SJSA1 (cell line): ENCODE measurements at regions not wholly inside any gene's neighbourhood (a gene's known extent, or its start where the extent isn't known, plus 50 kb on each side); places are given as distances from the start of the nearest gene placed in this dataset.
A peak's percentile ranks its signal among the peaks of the same experiment; 100 is the strongest.

Experiments
- DNase-seq, 2 experiments: peaks; one replicate each; pipeline ENCODE4 v3.0.0-alpha.2; 2015 to 2020; ENCODE audit warnings: low spot score in 2 of 2, low read depth in 1 of 2
- H3K27ac ChIP-seq: fragments of 250-450 bp; sonication (Bioruptor Pico); 2 replicates; pipeline ENCODE4 v1.5.1; 2020; ENCODE audit warnings: mild to moderate bottlenecking, moderate library complexity
- H3K27me3 ChIP-seq: fragments of 250-450 bp; sonication (Bioruptor Pico); replicated peaks from 2 replicates; pipeline ENCODE4 v1.5.1; 2020; ENCODE audit warnings: mild to moderate bottlenecking, moderate library complexity
- H3K36me3 ChIP-seq: fragments of 250-450 bp; sonication (Bioruptor Pico); 2 replicates; pipeline ENCODE4 v1.5.1; 2020; ENCODE audit warnings: mild to moderate bottlenecking
- H3K4me1 ChIP-seq: fragments of 250-450 bp; sonication (Bioruptor Pico); replicated peaks from 2 replicates; pipeline ENCODE4 v1.6.1; 2021; ENCODE audit warnings: mild to moderate bottlenecking
- H3K4me3 ChIP-seq: fragments of 250-450 bp; sonication (Bioruptor Pico); 2 replicates; pipeline ENCODE4 v1.5.1; 2020; ENCODE audit warnings: mild to moderate bottlenecking
- H3K9me3 ChIP-seq: fragments of 250-450 bp; sonication (Bioruptor Pico); replicated peaks from 2 replicates; pipeline ENCODE4 v1.5.1; 2020; ENCODE audit warnings: mild to moderate bottlenecking

- Histone ChIP-seq H3K27ac (no peak overlapping the region), H3K9me3 (peaks cover 61% of the 10 kb centered on the region), H3K36me3 (no peaks in the 10 kb centered on the region), H3K27me3 (no peaks in the 10 kb centered on the region), H3K4me3 (no peak overlapping the region), H3K4me1 (no peaks in the 10 kb centered on the region)
- no peak for DNase-seq
Observed at GRCh38 chr5:2385818-2386217, 365.7 kb downstream of the IRX2 start.

GRCh38 chr5:2383698-2384065 is 367.8 kb downstream of the IRX2 start:
- no peak overlapping the region for H3K27ac ChIP-seq
- no peaks in the 10 kb centered on the region for H3K27me3 ChIP-seq
- no peak for DNase-seq
- no peaks in the 10 kb centered on the region for H3K4me1 ChIP-seq
- no peak overlapping the region for H3K4me3 ChIP-seq
- peaks cover 50% of the 10 kb centered on the region for H3K9me3 ChIP-seq
- no peaks in the 10 kb centered on the region for H3K36me3 ChIP-seq

- H3K4me3 ChIP-seq = no peak overlapping the region
- H3K27me3 ChIP-seq = no peaks in the 10 kb centered on the region
- peaks cover 46% of the 10 kb centered on the region for H3K9me3 ChIP-seq
- H3K36me3 ChIP-seq = no peaks in the 10 kb centered on the region
- H3K4me1 ChIP-seq = no peaks in the 10 kb centered on the region
- no peak overlapping the region for H3K27ac ChIP-seq
- peak in 1 of 2 experiments; percentile 16 for DNase-seq
Observed at GRCh38 chr5:2382776-2383697, 368.4 kb downstream of the IRX2 start.

GRCh38 chr5:2381861-2382260 is 369.6 kb downstream of the IRX2 start:
- Histone ChIP-seq H3K4me3 (no peak overlapping the region), H3K27ac (no peak overlapping the region), H3K36me3 (no peaks in the 10 kb centered on the region), H3K9me3 (peaks cover 44% of the 10 kb centered on the region), H3K4me1 (no peaks in the 10 kb centered on the region), H3K27me3 (no peaks in the 10 kb centered on the region)
- DNase-seq = no peak

- H3K27ac ChIP-seq = no peak overlapping the region
- H3K4me3 ChIP-seq = no peak overlapping the region
- H3K36me3 ChIP-seq = no peaks in the 10 kb centered on the region
- H3K9me3 ChIP-seq = peaks cover 52% of the 10 kb centered on the region
- no peaks in the 10 kb centered on the region for H3K4me1 ChIP-seq
- peak in 1 of 2 experiments; percentile 32 for DNase-seq
- no peaks in the 10 kb centered on the region for H3K27me3 ChIP-seq
Observed at GRCh38 chr5:2381070-2381469, 370.4 kb downstream of the IRX2 start.

- Histone ChIP-seq H3K9me3 (peaks cover 49% of the 10 kb centered on the region), H3K36me3 (no peaks in the 10 kb centered on the region), H3K4me1 (no peaks in the 10 kb centered on the region), H3K27me3 (no peaks in the 10 kb centered on the region), H3K27ac (no peak overlapping the region), H3K4me3 (no peak overlapping the region)
- peak in 1 of 2 experiments; percentile 20 for DNase-seq
Observed at GRCh38 chr5:2378976-2379375, 372.5 kb downstream of the IRX2 start.

- Histone ChIP-seq H3K36me3 (no peaks in the 10 kb centered on the region), H3K9me3 (peaks cover 42% of the 10 kb centered on the region), H3K27me3 (no peaks in the 10 kb centered on the region), H3K4me3 (no peak overlapping the region), H3K27ac (no peak overlapping the region), H3K4me1 (no peaks in the 10 kb centered on the region)
- DNase-seq = peak in 1 of 2 experiments; percentile 25
Observed at GRCh38 chr5:2378108-2378507, 373.4 kb downstream of the IRX2 start.

GRCh38 chr5:2376486-2376885 is 375.0 kb downstream of the IRX2 start:
- no peaks in the 10 kb centered on the region for H3K27me3 ChIP-seq
- no peak overlapping the region for H3K4me3 ChIP-seq
- H3K36me3 ChIP-seq = no peaks in the 10 kb centered on the region
- peaks cover 38% of the 10 kb centered on the region for H3K9me3 ChIP-seq
- peak in 1 of 2 experiments; percentile 26 for DNase-seq
- no peak overlapping the region for H3K27ac ChIP-seq
- H3K4me1 ChIP-seq = no peaks in the 10 kb centered on the region

- Histone ChIP-seq H3K4me1 (no peaks in the 10 kb centered on the region), H3K9me3 (peaks cover 36% of the 10 kb centered on the region), H3K36me3 (no peaks in the 10 kb centered on the region), H3K4me3 (no peak overlapping the region), H3K27me3 (no peaks in the 10 kb centered on the region), H3K27ac (no peak overlapping the region)
- peak in 1 of 2 experiments; percentile 20 for DNase-seq
Observed at GRCh38 chr5:2375757-2376250, 375.7 kb downstream of the IRX2 start.

GRCh38 chr5:2375291-2375690 is 376.2 kb downstream of the IRX2 start:
- Histone ChIP-seq H3K36me3 (no peaks in the 10 kb centered on the region), H3K4me3 (no peak overlapping the region), H3K9me3 (peaks cover 34% of the 10 kb centered on the region), H3K4me1 (no peaks in the 10 kb centered on the region), H3K27me3 (no peaks in the 10 kb centered on the region), H3K27ac (no peak overlapping the region)
- peak in 1 of 2 experiments; percentile 25 for DNase-seq

- Histone ChIP-seq H3K27me3 (no peaks in the 10 kb centered on the region), H3K36me3 (no peaks in the 10 kb centered on the region), H3K4me3 (no peak overlapping the region), H3K27ac (no peak overlapping the region), H3K4me1 (no peaks in the 10 kb centered on the region), H3K9me3 (peaks cover 36% of the 10 kb centered on the region)
- DNase-seq = peak in 1 of 2 experiments; percentile 39
Observed at GRCh38 chr5:2374703-2375102, 376.8 kb downstream of the IRX2 start.

- H3K4me3 ChIP-seq = no peak overlapping the region
- H3K36me3 ChIP-seq = no peaks in the 10 kb centered on the region
- no peak overlapping the region for H3K27ac ChIP-seq
- peak in 1 of 2 experiments; percentile 22 for DNase-seq
- no peaks in the 10 kb centered on the region for H3K4me1 ChIP-seq
- no peaks in the 10 kb centered on the region for H3K27me3 ChIP-seq
- peaks cover 38% of the 10 kb centered on the region for H3K9me3 ChIP-seq
Observed at GRCh38 chr5:2373631-2374030, 377.8 kb downstream of the IRX2 start.

- Histone ChIP-seq H3K27me3 (no peaks in the 10 kb centered on the region), H3K36me3 (no peaks in the 10 kb centered on the region), H3K9me3 (peaks cover 35% of the 10 kb centered on the region), H3K27ac (no peak overlapping the region), H3K4me1 (no peaks in the 10 kb centered on the region), H3K4me3 (no peak overlapping the region)
- DNase-seq = no peak
Observed at GRCh38 chr5:2371419-2371710, 380.1 kb downstream of the IRX2 start.

GRCh38 chr5:2370626-2371418 is 380.7 kb downstream of the IRX2 start:
- Histone ChIP-seq H3K4me3 (no peak overlapping the region), H3K4me1 (no peaks in the 10 kb centered on the region), H3K27ac (no peak overlapping the region), H3K9me3 (peaks cover 33% of the 10 kb centered on the region), H3K36me3 (no peaks in the 10 kb centered on the region), H3K27me3 (no peaks in the 10 kb centered on the region)
- DNase-seq = peak in 1 of 2 experiments; percentile 29
